WTC11 (cell line): ENCODE measurements at regions not wholly inside any gene's neighbourhood (a gene's known extent, or its start where the extent isn't known, plus 50 kb on each side); places are given as distances from the start of the nearest gene placed in this dataset.

Source experiments
- ATAC-seq: fragments of 200-7000 bp; cut with Tn5 transposase; 2 replicates; pipeline ENCODE4 v1.10.0; 2021; ENCODE audit warnings: mild to moderate bottlenecking, moderate library complexity
- CTCF ChIA-PET: fragments of 300-600 bp; sonication (Branson Sonifier 250); formaldehyde crosslinking; loops from one replicate; lab custom pipeline; 2021; ENCODE audit warnings: antibody characterized with exemption; lab: Charles Lee
- POLR2A ChIA-PET: fragments of 350-600 bp; sonication (Branson Sonifier 250); formaldehyde crosslinking; loops from one replicate; lab custom pipeline; 2021; ENCODE audit warnings: antibody characterized with exemption; lab: Charles Lee
- DNase-seq: peaks from one replicate; pipeline ENCODE4 v3.0.0; 2021; ENCODE audit warnings: low spot score
- H3K27ac Mint-ChIP-seq: 2 replicates; pipeline ENCODE4 v1.8.0; 2021; ENCODE audit warnings: mixed read lengths
- H3K27me3 Mint-ChIP-seq: 2 replicates; pipeline ENCODE4 v1.8.0; 2021; ENCODE audit warnings: low read depth, mild to moderate bottlenecking, moderate library complexity, mixed read lengths
- H3K36me3 Mint-ChIP-seq: 2 replicates; pipeline ENCODE4 v1.8.0; 2021; ENCODE audit warnings: mixed read lengths
- H3K4me1 Mint-ChIP-seq: 2 replicates; pipeline ENCODE4 v1.8.0; 2022; ENCODE audit warnings: mixed read lengths
- H3K4me3 Mint-ChIP-seq: 2 replicates; pipeline ENCODE4 v1.8.0; 2021; ENCODE audit warnings: mild to moderate bottlenecking, moderate library complexity, mixed read lengths
- H3K9me3 Mint-ChIP-seq: 2 replicates; pipeline ENCODE4 v1.8.0; 2021; ENCODE audit warnings: mixed read lengths
- CREM ChIP-seq: sonication (generic); formaldehyde crosslinking; IDR thresholded peaks from 2 replicates; pipeline ENCODE4 v1.8.1; 2022; ENCODE audit warnings: mild to moderate bottlenecking, missing genetic modification reagents, moderate library complexity
- ELF4 ChIP-seq: sonication (generic); formaldehyde crosslinking; IDR thresholded peaks from 2 replicates; pipeline ENCODE4 v1.8.1; 2022; ENCODE audit warnings: low read depth, mild to moderate bottlenecking, moderate library complexity, missing genetic modification reagents
- GRHL2 ChIP-seq: fragments of 250-450 bp; sonication (Bioruptor Pico); IDR thresholded peaks from 2 replicates; pipeline ENCODE4 v1.8.0; 2022; ENCODE audit warnings: mild to moderate bottlenecking, moderate library complexity; ENCODE audit not compliant: insufficient replicate concordance, severe bottlenecking
- MYBL2 ChIP-seq: sonication (generic); formaldehyde crosslinking; IDR thresholded peaks from 2 replicates; pipeline ENCODE4 v1.8.1; 2023; ENCODE audit warnings: mild to moderate bottlenecking, moderate library complexity, missing genetic modification reagents
- NFE2L1 ChIP-seq: sonication (generic); formaldehyde crosslinking; IDR thresholded peaks from 2 replicates; pipeline ENCODE4 v1.8.1; 2023; ENCODE audit warnings: missing genetic modification reagents
- PRRX2 ChIP-seq: fragments of 250-450 bp; sonication (Bioruptor Pico); IDR thresholded peaks from 2 replicates; pipeline ENCODE4 v1.8.0; 2021; ENCODE audit warnings: mild to moderate bottlenecking
- RORB ChIP-seq: fragments of 250-450 bp; sonication (Bioruptor Pico); IDR thresholded peaks from 2 replicates; pipeline ENCODE4 v1.9.0; 2021; ENCODE audit warnings: mild to moderate bottlenecking
- SMAD4 ChIP-seq: sonication (generic); formaldehyde crosslinking; IDR thresholded peaks from 2 replicates; pipeline ENCODE4 v1.8.0; 2022; ENCODE audit warnings: mild to moderate bottlenecking, missing genetic modification reagents
- SP1 ChIP-seq: sonication (generic); formaldehyde crosslinking; conservative IDR thresholded peaks from 2 replicates; pipeline ENCODE4 v1.8.1; 2022; ENCODE audit warnings: missing genetic modification reagents
- ZNF423 ChIP-seq: fragments of 250-450 bp; sonication (Bioruptor Pico); IDR thresholded peaks from 2 replicates; pipeline ENCODE4 v2.1.2; 2022; ENCODE audit warnings: mild to moderate bottlenecking, moderate library complexity
- TF ChIP-seq, protein P1 (sequence below): sonication (generic); formaldehyde crosslinking; IDR thresholded peaks from 2 replicates; pipeline ENCODE4 v1.8.0; 2023; ENCODE audit warnings: missing genetic modification reagents, mild to moderate bottlenecking, borderline replicate concordance
- TF ChIP-seq, protein P2 (sequence below): sonication (generic); formaldehyde crosslinking; IDR thresholded peaks from 2 replicates; pipeline ENCODE4 v1.8.1; 2023; ENCODE audit warnings: mild to moderate bottlenecking, missing genetic modification reagents, moderate library complexity
- TF ChIP-seq, protein P3 (sequence below): fragments of 250-450 bp; sonication (Bioruptor Pico); IDR thresholded peaks from 2 replicates; pipeline ENCODE4 v2.1.2; 2022; ENCODE audit warnings: mild to moderate bottlenecking, moderate library complexity
- TF ChIP-seq, protein P4 (sequence below): sonication (generic); formaldehyde crosslinking; IDR thresholded peaks from 2 replicates; pipeline ENCODE4 v1.8.0; 2023; ENCODE audit warnings: missing genetic modification reagents
- TF ChIP-seq, protein P5 (sequence below): sonication (generic); formaldehyde crosslinking; IDR thresholded peaks from 2 replicates; pipeline ENCODE4 v1.8.1; 2022; ENCODE audit warnings: low read depth, missing genetic modification reagents, borderline replicate concordance
- TF ChIP-seq, protein P6 (sequence below): fragments of 200-600 bp; IDR thresholded peaks from 2 replicates; pipeline ENCODE4 v1.8.0; 2022; ENCODE audit warnings: antibody characterized with exemption
- TF ChIP-seq, protein P7 (sequence below): sonication (generic); formaldehyde crosslinking; IDR thresholded peaks from 2 replicates; pipeline ENCODE4 v1.8.0; 2023; ENCODE audit warnings: mild to moderate bottlenecking, missing genetic modification reagents

DNA sequence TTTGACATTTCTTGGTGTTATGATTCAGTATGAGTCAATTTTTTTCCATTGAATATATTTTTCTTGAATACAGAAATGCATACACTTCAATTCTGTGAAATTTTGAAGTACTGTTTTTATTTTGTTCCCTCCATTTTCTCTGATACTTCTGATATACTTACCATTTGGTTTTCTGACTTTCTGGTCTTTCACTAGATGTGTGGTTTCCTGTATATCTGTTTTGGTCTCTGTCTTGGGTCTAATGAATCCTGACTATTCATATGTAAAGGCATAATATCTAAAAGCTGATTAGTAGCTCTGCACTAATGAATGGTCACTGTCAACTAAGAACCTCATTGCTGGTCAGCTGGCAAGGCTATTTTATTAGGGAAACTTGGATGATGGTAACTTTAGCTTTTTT is 345.6 kb downstream of the GRB14 start (continued):
- TF ChIP-seq, protein P1, sequence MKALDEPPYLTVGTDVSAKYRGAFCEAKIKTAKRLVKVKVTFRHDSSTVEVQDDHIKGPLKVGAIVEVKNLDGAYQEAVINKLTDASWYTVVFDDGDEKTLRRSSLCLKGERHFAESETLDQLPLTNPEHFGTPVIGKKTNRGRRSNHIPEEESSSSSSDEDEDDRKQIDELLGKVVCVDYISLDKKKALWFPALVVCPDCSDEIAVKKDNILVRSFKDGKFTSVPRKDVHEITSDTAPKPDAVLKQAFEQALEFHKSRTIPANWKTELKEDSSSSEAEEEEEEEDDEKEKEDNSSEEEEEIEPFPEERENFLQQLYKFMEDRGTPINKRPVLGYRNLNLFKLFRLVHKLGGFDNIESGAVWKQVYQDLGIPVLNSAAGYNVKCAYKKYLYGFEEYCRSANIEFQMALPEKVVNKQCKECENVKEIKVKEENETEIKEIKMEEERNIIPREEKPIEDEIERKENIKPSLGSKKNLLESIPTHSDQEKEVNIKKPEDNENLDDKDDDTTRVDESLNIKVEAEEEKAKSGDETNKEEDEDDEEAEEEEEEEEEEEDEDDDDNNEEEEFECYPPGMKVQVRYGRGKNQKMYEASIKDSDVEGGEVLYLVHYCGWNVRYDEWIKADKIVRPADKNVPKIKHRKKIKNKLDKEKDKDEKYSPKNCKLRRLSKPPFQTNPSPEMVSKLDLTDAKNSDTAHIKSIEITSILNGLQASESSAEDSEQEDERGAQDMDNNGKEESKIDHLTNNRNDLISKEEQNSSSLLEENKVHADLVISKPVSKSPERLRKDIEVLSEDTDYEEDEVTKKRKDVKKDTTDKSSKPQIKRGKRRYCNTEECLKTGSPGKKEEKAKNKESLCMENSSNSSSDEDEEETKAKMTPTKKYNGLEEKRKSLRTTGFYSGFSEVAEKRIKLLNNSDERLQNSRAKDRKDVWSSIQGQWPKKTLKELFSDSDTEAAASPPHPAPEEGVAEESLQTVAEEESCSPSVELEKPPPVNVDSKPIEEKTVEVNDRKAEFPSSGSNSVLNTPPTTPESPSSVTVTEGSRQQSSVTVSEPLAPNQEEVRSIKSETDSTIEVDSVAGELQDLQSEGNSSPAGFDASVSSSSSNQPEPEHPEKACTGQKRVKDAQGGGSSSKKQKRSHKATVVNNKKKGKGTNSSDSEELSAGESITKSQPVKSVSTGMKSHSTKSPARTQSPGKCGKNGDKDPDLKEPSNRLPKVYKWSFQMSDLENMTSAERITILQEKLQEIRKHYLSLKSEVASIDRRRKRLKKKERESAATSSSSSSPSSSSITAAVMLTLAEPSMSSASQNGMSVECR (CRISPR knock-in tag), result no peak

DNA sequence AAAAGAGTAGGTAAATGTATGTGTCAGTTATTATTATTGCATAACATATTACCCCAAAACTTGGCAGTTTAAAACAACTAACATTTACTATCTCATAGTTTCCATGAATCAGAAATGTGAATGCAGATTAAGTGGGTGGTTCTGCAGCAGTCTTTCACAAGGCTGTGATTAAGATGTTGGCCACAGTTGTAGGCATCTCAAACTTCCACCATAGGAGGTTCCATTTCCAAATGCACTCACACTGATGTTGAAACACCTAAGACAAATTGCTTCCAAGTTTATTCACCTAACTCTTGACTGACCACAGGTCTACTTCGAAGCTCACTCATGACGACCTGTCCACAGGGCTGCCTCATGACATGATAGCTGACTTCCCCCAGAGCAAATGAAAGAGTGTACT is 360.8 kb downstream of the GRB14 start:
- peaks cover 6% of the 10 kb centered on the region for H3K9me3 Mint-ChIP-seq
- H3K4me3 Mint-ChIP-seq, result no peak overlapping the region
- ATAC-seq (no peak), DNase-seq (no peak)
- no peak overlapping the region for H3K27ac Mint-ChIP-seq
- H3K36me3 Mint-ChIP-seq, result no peaks in the 10 kb centered on the region
- TF ChIP-seq, protein P2, sequence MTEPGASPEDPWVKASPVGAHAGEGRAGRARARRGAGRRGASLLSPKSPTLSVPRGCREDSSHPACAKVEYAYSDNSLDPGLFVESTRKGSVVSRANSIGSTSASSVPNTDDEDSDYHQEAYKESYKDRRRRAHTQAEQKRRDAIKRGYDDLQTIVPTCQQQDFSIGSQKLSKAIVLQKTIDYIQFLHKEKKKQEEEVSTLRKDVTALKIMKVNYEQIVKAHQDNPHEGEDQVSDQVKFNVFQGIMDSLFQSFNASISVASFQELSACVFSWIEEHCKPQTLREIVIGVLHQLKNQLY (CRISPR knock-in tag), result no peak
- no peak for TF ChIP-seq NFE2L1 (CRISPR knock-in tag)
- no peaks in the 10 kb centered on the region for H3K27me3 Mint-ChIP-seq
- H3K4me1 Mint-ChIP-seq, result no peaks in the 10 kb centered on the region
- ChIA-PET POLR2A (no interaction called here), CTCF (no interaction called here)

DNA sequence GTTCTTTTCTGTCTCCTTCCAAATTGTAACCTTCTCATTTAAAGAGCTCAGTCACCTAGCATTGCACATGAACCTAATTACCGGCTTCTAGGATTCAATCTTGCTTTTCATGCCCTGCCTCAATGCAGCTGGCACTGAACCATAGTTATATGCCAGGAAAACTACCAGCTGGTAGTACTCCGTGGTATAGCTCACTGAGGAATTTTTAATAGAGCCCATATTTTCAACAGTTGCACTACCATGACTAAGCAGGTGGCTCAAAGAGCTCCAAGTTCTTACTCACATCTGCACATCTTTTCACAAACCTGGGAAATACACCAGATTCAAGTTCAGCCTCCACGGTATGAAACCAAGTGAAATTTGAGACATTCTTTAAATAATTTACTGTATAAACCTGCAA is 363.5 kb downstream of the GRB14 start:
- H3K27me3 Mint-ChIP-seq, result no peaks in the 10 kb centered on the region
- no peak overlapping the region for H3K4me3 Mint-ChIP-seq
- ATAC-seq (no peak), DNase-seq (no peak)
- H3K36me3 Mint-ChIP-seq, result no peaks in the 10 kb centered on the region
- peaks cover 6% of the 10 kb centered on the region for H3K9me3 Mint-ChIP-seq
- no peak overlapping the region for H3K27ac Mint-ChIP-seq
- ChIA-PET POLR2A (no interaction called here), CTCF (no interaction called here)
- H3K4me1 Mint-ChIP-seq, result no peaks in the 10 kb centered on the region
- no peak for TF ChIP-seq SMAD4 (CRISPR knock-in tag)
- TF ChIP-seq, protein P3, sequence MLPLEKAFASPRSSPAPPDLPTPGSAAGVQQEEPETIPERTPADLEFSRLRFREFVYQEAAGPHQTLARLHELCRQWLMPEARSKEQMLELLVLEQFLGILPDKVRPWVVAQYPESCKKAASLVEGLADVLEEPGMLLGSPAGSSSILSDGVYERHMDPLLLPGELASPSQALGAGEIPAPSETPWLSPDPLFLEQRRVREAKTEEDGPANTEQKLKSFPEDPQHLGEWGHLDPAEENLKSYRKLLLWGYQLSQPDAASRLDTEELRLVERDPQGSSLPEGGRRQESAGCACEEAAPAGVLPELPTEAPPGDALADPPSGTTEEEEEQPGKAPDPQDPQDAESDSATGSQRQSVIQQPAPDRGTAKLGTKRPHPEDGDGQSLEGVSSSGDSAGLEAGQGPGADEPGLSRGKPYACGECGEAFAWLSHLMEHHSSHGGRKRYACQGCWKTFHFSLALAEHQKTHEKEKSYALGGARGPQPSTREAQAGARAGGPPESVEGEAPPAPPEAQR (CRISPR knock-in tag), result no peak
- TF ChIP-seq, protein P4, sequence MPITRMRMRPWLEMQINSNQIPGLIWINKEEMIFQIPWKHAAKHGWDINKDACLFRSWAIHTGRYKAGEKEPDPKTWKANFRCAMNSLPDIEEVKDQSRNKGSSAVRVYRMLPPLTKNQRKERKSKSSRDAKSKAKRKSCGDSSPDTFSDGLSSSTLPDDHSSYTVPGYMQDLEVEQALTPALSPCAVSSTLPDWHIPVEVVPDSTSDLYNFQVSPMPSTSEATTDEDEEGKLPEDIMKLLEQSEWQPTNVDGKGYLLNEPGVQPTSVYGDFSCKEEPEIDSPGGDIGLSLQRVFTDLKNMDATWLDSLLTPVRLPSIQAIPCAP, result no peak
- TF ChIP-seq SP1, result no peak
- no peak for TF ChIP-seq ZNF423
- TF ChIP-seq PRRX2, result no peak
- TF ChIP-seq, protein P5, sequence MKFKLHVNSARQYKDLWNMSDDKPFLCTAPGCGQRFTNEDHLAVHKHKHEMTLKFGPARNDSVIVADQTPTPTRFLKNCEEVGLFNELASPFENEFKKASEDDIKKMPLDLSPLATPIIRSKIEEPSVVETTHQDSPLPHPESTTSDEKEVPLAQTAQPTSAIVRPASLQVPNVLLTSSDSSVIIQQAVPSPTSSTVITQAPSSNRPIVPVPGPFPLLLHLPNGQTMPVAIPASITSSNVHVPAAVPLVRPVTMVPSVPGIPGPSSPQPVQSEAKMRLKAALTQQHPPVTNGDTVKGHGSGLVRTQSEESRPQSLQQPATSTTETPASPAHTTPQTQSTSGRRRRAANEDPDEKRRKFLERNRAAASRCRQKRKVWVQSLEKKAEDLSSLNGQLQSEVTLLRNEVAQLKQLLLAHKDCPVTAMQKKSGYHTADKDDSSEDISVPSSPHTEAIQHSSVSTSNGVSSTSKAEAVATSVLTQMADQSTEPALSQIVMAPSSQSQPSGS (CRISPR knock-in tag), result no peak
- TF ChIP-seq CREM (CRISPR knock-in tag), result no peak
- TF ChIP-seq ELF4 (CRISPR knock-in tag), result no peak
- TF ChIP-seq, protein P6, sequence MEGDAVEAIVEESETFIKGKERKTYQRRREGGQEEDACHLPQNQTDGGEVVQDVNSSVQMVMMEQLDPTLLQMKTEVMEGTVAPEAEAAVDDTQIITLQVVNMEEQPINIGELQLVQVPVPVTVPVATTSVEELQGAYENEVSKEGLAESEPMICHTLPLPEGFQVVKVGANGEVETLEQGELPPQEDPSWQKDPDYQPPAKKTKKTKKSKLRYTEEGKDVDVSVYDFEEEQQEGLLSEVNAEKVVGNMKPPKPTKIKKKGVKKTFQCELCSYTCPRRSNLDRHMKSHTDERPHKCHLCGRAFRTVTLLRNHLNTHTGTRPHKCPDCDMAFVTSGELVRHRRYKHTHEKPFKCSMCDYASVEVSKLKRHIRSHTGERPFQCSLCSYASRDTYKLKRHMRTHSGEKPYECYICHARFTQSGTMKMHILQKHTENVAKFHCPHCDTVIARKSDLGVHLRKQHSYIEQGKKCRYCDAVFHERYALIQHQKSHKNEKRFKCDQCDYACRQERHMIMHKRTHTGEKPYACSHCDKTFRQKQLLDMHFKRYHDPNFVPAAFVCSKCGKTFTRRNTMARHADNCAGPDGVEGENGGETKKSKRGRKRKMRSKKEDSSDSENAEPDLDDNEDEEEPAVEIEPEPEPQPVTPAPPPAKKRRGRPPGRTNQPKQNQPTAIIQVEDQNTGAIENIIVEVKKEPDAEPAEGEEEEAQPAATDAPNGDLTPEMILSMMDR, result no peak
- TF ChIP-seq, protein P7, sequence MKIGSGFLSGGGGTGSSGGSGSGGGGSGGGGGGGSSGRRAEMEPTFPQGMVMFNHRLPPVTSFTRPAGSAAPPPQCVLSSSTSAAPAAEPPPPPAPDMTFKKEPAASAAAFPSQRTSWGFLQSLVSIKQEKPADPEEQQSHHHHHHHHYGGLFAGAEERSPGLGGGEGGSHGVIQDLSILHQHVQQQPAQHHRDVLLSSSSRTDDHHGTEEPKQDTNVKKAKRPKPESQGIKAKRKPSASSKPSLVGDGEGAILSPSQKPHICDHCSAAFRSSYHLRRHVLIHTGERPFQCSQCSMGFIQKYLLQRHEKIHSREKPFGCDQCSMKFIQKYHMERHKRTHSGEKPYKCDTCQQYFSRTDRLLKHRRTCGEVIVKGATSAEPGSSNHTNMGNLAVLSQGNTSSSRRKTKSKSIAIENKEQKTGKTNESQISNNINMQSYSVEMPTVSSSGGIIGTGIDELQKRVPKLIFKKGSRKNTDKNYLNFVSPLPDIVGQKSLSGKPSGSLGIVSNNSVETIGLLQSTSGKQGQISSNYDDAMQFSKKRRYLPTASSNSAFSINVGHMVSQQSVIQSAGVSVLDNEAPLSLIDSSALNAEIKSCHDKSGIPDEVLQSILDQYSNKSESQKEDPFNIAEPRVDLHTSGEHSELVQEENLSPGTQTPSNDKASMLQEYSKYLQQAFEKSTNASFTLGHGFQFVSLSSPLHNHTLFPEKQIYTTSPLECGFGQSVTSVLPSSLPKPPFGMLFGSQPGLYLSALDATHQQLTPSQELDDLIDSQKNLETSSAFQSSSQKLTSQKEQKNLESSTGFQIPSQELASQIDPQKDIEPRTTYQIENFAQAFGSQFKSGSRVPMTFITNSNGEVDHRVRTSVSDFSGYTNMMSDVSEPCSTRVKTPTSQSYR (CRISPR knock-in tag), result no peak
- no peak for TF ChIP-seq GRHL2 (CRISPR knock-in tag)
- TF ChIP-seq, protein P2 (CRISPR knock-in tag), result no peak
- TF ChIP-seq RORB (CRISPR knock-in tag), result no peak
- TF ChIP-seq MYBL2 (CRISPR knock-in tag), result no peak
